ENCODE measurements at regions not wholly inside any gene's neighbourhood (a gene's known extent, or its start where the extent isn't known, plus 50 kb on each side); places are given as distances from the start of the nearest gene placed in this dataset.

GRCh38 chrX:124931958-124932357 lies 387.7 kb upstream of the TEX13C start:
- no peak for TF ChIP-seq CTCF (IDR thresholded peaks at IDR 0.05)
- TF ChIP-seq POLR2A (IDR thresholded peaks at IDR 0.05) = no peak
